ENCODE measurements at regions not wholly inside any gene's neighbourhood (a gene's known extent, or its start where the extent isn't known, plus 50 kb on each side); places are given as distances from the start of the nearest gene placed in this dataset.

DNA sequence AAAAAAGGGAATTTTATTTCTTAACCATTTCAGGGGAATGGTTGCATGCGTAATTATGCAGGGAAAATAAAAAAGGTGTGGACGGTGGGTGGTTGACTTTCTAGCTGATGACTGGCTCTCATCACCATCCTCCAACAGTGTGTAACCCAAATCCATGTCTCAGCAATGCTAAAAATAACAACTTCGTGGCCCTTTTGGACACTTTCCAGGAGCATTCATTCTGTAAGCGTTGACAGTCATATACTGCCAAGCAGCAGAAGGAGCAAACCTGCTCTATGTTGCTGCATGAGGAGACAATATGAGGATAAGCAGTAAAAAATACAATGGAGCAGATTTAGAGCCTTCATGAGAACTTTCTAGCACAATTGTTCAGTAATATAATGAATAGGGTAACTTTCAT lies 189.1 kb downstream of the ANXA2 start:
- no peak for DNase-seq (ENCODE audit: low read depth in 2 of 2)

GRCh38 chr15:60212536-60212935 lies 185.2 kb downstream of the ANXA2 start:
- no peak for DNase-seq (ENCODE audit: low read depth in 2 of 2)

DNA sequence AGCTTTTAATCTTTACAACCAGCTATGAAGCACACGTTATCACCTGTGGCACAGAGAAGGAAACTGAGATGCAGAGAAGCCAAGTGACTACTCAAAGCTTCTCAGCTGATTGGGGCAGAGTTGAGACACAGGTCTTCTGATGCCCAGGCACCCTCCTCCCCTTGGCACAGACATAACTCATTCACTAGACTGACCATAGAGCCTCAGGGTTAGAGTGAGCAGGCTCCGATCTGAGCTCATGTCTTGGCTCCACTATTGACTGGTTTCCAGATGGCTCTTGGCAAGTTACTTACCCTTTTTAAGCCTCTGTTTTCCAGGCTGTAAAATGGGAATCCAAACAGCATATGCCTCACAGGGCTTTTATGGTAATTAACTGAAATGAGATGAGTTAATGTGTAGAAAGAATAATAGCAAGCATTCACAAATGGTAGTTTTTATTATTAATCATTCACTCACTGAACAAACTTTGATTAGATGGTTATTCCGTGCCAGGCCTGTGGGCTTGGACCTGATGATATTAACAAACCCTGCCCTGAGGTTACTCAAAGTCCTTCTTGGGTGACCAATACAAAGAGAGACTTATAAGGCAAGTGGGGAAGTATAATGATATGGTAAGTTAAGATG lies 184.3 kb downstream of the ANXA2 start:
- DNase-seq (ENCODE audit: low read depth in 2 of 2): no peak

DNA sequence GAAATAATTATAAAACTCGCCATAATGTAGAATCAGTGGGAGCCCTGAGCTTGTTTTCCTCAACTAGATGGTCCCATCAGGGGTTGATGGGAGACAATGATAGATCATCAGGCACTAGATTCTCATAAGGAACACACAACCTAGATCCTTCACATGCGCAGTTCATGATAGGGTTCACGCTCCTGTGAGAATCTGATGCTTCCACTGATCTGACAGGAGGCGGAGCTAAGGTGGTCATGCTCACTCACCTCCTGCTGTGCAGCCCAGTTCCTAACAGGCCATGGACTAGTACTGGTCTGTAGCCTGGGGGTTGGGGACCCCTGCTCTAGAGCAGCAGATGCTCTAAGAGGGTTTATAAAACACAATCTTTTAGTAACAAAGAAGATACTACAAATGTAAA lies 183.6 kb downstream of the ANXA2 start:
- DNase-seq (ENCODE audit: low read depth in 2 of 2): no peak

DNA sequence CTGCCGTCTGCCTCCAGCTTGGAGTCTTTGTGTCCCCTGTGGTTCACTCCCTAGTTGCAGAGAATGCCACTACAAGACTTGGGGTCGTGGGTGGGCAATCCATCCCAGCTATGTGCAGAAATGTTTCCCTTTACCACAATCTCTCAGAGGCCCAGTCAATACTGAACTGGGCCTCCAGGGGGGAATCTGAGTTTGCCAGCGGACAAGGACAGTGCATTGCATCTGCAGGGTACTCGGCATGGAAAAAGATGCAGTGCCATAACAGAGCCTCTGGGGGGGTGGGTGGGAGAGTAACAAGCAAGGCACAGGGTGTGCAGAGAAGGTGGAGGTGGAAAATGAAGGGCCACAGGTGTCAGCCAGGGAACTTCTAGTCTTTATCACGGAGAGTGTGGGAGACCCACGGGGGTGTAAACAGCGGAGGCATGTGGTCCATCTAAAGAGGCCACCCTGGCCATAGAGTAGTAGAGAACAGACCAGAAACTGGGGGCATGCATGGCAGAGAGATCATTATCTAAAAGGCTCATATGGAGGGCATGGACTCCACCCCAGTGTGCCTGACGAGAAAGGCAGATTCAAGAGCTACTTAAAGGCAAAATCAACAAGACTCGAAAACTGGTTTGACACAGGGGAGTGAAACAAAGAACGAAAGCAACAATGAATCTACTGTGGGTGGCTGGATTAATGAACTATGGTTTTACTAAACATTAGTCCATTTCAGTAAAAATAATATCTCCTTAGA lies 182.4 kb downstream of the ANXA2 start:
- no peak for DNase-seq (ENCODE audit: low read depth in 2 of 2)

GRCh38 chr15:60217161-60217560 lies 180.6 kb downstream of the ANXA2 start:
- no peak for DNase-seq (ENCODE audit: low read depth in 2 of 2)

DNA sequence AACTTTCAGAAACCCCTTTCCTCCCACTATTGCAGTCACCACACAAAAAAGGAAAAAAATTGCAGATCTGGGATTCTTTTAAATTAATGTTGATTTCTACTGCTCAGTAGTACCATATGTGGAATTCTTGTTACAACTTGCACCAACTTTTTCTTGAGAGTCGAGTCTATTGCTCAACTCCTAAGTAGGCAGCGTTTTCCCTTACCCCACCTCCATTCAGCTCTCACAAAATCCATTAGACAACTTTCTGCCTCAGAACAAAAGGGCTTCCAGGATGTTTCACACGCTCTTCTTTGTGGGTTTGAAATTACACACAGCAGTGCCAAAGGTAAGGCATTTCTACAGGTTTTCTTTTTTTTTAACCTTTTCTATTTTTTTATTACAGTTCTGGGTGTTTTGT lies 179.5 kb downstream of the ANXA2 start:
- DNase-seq (ENCODE audit: low read depth in 2 of 2): no peak

GRCh38 chr15:60219866-60220265 lies 177.9 kb downstream of the ANXA2 start:
- DNase-seq (ENCODE audit: low read depth in 2 of 2): no peak

DNA sequence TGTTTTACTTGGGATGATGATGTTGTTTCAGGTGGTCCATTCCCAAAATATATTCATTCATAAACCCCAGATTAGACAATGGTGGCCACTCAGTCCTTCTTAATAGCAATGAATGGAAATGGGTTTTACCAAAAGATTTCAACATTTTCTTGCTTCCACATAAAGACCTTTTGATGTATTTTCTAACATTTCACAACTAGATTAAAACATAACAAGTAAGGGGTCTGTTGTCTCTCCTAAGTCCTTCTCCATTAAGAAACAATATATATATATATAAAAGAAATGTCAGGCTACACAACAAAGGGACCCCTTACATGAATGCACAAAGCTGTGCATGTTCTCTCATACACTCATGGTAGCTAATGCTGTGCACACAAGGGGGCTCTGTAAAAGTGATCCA lies 176.4 kb downstream of the ANXA2 start:
- DNase-seq (ENCODE audit: low read depth in 2 of 2): no peak

- no peak for DNase-seq (ENCODE audit: low read depth in 2 of 2)
These were observed 175.4 kb downstream of the ANXA2 start for GRCh38 chr15:60222404-60222803.

- DNase-seq (ENCODE audit: low read depth in 2 of 2): no peak
These were observed 174.6 kb downstream of the ANXA2 start for GRCh38 chr15:60223176-60223575.

DNA sequence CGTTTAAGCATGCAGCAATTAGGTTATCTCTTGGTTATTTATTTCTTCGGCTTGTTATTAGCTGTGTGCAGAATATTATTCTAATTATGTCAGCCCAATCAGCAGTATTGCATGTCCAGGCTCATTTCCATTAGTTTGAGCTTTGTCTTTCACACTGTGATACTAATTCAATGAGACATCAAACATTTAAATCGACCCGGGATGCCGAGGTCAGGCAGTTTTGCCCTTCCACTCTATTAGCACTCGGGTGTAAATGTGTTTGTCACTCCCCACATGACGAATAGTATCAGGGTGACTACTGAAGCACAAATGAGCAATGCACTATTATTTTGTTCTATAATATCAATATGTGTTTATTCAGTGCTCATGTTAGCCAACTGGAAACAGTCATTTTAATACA lies 170.9 kb downstream of the ANXA2 start:
- DNase-seq (ENCODE audit: low read depth in 2 of 2): no peak

DNA sequence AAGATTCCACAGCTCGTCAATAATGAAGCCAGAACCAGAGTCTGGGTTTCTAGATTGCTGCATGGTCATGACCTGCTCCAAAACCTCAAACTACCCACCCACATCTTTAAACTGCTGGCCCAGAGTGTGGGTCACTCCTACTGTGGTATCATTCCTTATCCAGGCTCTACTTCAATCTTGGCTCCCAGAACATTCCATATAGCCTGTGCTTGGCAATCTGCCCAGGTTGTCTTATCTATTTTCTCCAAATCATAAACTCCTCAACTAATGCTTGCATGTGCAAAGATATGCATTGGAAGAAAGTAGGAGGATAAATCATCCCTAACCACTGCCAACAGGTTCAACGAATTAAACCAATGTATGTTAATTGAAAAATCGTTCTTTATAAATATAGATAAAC lies 169.7 kb downstream of the ANXA2 start:
- no peak for DNase-seq (ENCODE audit: low read depth in 2 of 2)

GRCh38 chr15:60228619-60229018 lies 169.2 kb downstream of the ANXA2 start:
- DNase-seq (ENCODE audit: low read depth in 2 of 2): no peak

DNA sequence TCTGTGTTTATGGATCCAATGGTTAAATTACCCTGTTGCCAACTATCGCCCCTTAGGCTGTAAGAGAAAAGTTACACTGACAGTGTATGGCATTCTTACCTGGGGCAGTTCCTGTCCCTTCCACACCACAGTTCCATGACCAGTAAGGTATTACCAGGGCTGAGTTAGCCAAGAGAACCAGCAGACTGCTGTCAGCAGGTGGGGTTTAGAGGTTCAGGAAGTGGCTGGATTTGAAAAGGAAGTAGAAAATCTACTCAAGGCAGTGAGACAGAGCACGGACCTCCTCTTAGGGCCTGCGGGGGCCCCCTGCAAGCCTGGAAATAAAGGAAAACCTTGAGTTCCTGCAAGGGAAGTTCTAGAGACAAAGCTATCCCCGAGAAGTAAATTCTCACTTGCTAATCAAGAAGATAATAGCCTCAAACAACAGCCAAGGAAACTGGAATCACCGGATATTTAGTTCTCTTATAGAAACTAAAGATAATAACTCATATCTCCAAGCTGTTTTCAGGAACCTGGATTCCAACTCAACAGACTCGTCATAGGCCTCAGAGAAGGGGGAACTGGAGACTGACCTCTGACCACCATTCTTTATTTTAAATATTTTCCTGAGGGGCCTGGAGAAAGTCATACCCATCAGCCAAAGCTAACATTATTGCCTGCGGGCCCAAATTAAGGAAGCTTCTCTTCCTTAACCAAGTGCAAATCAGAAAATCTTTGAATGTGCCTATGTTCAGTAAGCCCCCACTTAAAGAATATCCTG lies 161.7 kb downstream of the ANXA2 start:
- DNase-seq (ENCODE audit: low read depth in 2 of 2): no peak

- DNase-seq (ENCODE audit: low read depth in 2 of 2): no peak
These were observed 160.3 kb downstream of the ANXA2 start for GRCh38 chr15:60237446-60237845.

DNA sequence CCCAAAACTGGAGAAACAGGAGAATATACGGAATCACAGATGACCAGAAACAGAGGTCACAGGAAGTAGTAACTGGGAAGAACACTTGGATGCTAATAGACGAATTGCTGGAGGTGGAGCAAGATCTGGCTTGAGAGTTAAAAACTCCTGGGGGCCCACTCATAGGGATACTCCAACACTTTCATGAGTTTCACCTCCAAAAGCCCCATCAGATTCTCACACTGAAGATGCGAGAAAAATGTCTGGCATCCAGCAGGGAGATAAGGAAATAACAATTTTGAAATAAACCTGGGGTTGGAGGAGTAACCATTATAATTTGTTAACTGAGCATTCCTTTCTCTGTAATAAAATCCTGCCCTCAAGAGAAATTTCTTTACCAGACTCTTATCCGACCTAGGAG lies 154.0 kb downstream of the ANXA2 start:
- DNase-seq (ENCODE audit: low read depth in 2 of 2): no peak

DNA sequence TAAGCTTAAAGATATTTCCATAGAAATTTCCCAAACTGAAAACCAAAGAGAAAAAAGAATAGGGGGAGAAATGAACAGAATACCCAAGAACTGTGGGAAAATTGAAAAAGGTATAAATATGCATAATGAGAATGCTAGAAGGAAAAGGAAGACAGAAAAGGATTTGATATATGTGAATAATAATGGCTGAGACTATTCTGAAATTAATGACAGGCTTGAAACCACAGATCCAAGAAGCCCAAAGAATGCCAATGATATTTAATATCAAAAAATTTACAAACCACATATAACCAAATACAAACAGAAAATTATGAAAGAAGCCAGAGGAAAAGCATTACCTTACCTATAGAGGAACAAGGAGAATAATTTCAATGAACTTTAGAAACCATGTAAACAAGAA lies 153.0 kb downstream of the ANXA2 start:
- DNase-seq (ENCODE audit: low read depth in 2 of 2): no peak

- DNase-seq (ENCODE audit: low read depth in 2 of 2): no peak
These were observed 147.5 kb downstream of the ANXA2 start for GRCh38 chr15:60250316-60250715.

- DNase-seq (ENCODE audit: low read depth in 2 of 2): no peak
These were observed 146.3 kb downstream of the ANXA2 start for GRCh38 chr15:60251300-60252070.

GRCh38 chr15:60254416-60254815 lies 143.4 kb downstream of the ANXA2 start:
- DNase-seq (ENCODE audit: low read depth in 2 of 2): no peak

- DNase-seq (ENCODE audit: low read depth in 2 of 2): peak; percentile 29 to 78
These were observed 142.4 kb downstream of the ANXA2 start for GRCh38 chr15:60255390-60255789.
